ENCODE measurements at regions not wholly inside any gene's neighbourhood (a gene's known extent, or its start where the extent isn't known, plus 50 kb on each side); places are given as distances from the start of the nearest gene placed in this dataset.
A peak's percentile ranks its signal among the peaks of the same experiment; 100 is the strongest.
"Not testable (repeated sequence)": the region's sequence is repeated elsewhere in the genome, so short reads cannot be mapped to it uniquely, and the experiment has no call there.

DNA sequence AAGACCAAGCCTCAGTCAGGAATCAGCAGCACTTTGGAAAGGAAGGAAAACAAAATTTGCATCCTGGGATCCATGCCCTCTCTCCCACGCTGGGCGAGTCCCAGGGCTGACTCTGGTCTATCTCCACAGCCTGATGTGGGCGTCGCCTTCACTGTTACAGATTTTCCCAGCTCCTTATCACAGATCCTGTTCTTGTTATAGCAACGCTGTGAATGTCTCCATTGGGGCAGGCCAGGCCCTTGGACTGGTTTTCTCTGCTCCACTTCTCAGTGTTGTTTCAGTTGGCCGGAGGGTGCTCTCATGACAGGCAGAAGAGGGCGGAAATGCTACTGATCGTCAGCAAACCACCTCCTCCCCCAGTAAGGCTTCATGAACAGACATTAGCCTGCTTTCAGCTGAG, 127.9 kb upstream of the CDH11 start:
- TF ChIP-seq FOXP2 (optimal IDR thresholded peaks at IDR 0.05; ENCODE audit: control extremely low read depth, extremely low read length, insufficient read depth): no peak
- TF ChIP-seq POLR2AphosphoS5 (IDR thresholded peaks at IDR 0.05; ENCODE audit: borderline replicate concordance, low read depth, low read length): no peak
- TF ChIP-seq EZH2 (IDR thresholded peaks at IDR 0.05): no peak
- Histone ChIP-seq H3K9me3 (ENCODE audit: low read depth, low read length) (no peaks in the 10 kb centered on the region), H3K9ac (ENCODE audit: insufficient read length) (no peak overlapping the region), H3K36me3 (ENCODE audit: insufficient read depth, low read length) (no peaks in the 10 kb centered on the region), H3K4me3 (no peak overlapping the region), H3K27ac (no peak overlapping the region)
- DNase-seq (ENCODE audit: low read depth, low spot score): no peak

GRCh38 chr16:65244787-65245186, 122.9 kb upstream of the CDH11 start:
- H3K4me3 ChIP-seq: no peak overlapping the region
- no peak overlapping the region for H3K27ac ChIP-seq
- no peaks in the 10 kb centered on the region for H3K36me3 ChIP-seq (ENCODE audit: insufficient read depth, low read length)
- no peak overlapping the region for H3K9ac ChIP-seq (ENCODE audit: insufficient read length)
- TF ChIP-seq EZH2 (IDR thresholded peaks at IDR 0.05): no peak
- TF ChIP-seq POLR2AphosphoS5 (IDR thresholded peaks at IDR 0.05; ENCODE audit: borderline replicate concordance, low read depth, low read length): no peak
- no peak for TF ChIP-seq FOXP2 (optimal IDR thresholded peaks at IDR 0.05; ENCODE audit: control extremely low read depth, extremely low read length, insufficient read depth)
- DNase-seq (ENCODE audit: low read depth, low spot score): no peak
- no peaks in the 10 kb centered on the region for H3K9me3 ChIP-seq (ENCODE audit: low read depth, low read length)

GRCh38 chr16:65235339-65236177, 113.7 kb upstream of the CDH11 start:
- Histone ChIP-seq H3K9ac (ENCODE audit: insufficient read length) (no peak overlapping the region), H3K36me3 (ENCODE audit: insufficient read depth, low read length) (no peaks in the 10 kb centered on the region), H3K9me3 (ENCODE audit: low read depth, low read length) (no peaks in the 10 kb centered on the region), H3K4me3 (no peak overlapping the region), H3K27ac (no peak overlapping the region)
- DNase-seq (ENCODE audit: low read depth, low spot score): peak; percentile 42
- TF ChIP-seq POLR2AphosphoS5 (IDR thresholded peaks at IDR 0.05; ENCODE audit: borderline replicate concordance, low read depth, low read length) (0 out of 2 replicates have a peak, but pooled peaks have one; percentile 12), EZH2 (IDR thresholded peaks at IDR 0.05) (no peak), FOXP2 (optimal IDR thresholded peaks at IDR 0.05; ENCODE audit: control extremely low read depth, extremely low read length, insufficient read depth) (no peak)

- DNase-seq (ENCODE audit: low read depth, low spot score); H3K9ac ChIP-seq (ENCODE audit: insufficient read length); H3K36me3 ChIP-seq (ENCODE audit: insufficient read depth, low read length); H3K4me3 ChIP-seq; H3K9me3 ChIP-seq (ENCODE audit: low read depth, low read length); H3K27ac ChIP-seq: not testable (repeated sequence)
These were observed 113.0 kb upstream of the CDH11 start for GRCh38 chr16:65234721-65235320.

GRCh38 chr16:65229191-65229662, 107.4 kb upstream of the CDH11 start:
- Histone ChIP-seq H3K4me3 (no peak overlapping the region), H3K27ac (no peak overlapping the region)
- DNase-seq (ENCODE audit: low read depth, low spot score): no peak

GRCh38 chr16:65227150-65227835, 105.4 kb upstream of the CDH11 start:
- H3K9me3 ChIP-seq (ENCODE audit: low read depth, low read length): no peaks in the 10 kb centered on the region
- no peak for DNase-seq (ENCODE audit: low read depth, low spot score)
- TF ChIP-seq FOXP2 (optimal IDR thresholded peaks at IDR 0.05; ENCODE audit: control extremely low read depth, extremely low read length, insufficient read depth) (no peak), POLR2AphosphoS5 (IDR thresholded peaks at IDR 0.05; ENCODE audit: borderline replicate concordance, low read depth, low read length) (no peak), EZH2 (IDR thresholded peaks at IDR 0.05) (no peak)
- no peak overlapping the region for H3K4me3 ChIP-seq
- H3K9ac ChIP-seq (ENCODE audit: insufficient read length): no peak overlapping the region
- no peak overlapping the region for H3K27ac ChIP-seq
- H3K36me3 ChIP-seq (ENCODE audit: insufficient read depth, low read length): no peaks in the 10 kb centered on the region

More at GRCh38 chr16:65229191-65229662, 107.4 kb upstream of the CDH11 start:
- H3K9ac ChIP-seq (ENCODE audit: insufficient read length): no peak overlapping the region
- H3K36me3 ChIP-seq (ENCODE audit: insufficient read depth, low read length): no peaks in the 10 kb centered on the region
- TF ChIP-seq POLR2AphosphoS5 (IDR thresholded peaks at IDR 0.05; ENCODE audit: borderline replicate concordance, low read depth, low read length) (no peak), EZH2 (IDR thresholded peaks at IDR 0.05) (no peak), FOXP2 (optimal IDR thresholded peaks at IDR 0.05; ENCODE audit: control extremely low read depth, extremely low read length, insufficient read depth) (no peak)
- no peaks in the 10 kb centered on the region for H3K9me3 ChIP-seq (ENCODE audit: low read depth, low read length)

DNA sequence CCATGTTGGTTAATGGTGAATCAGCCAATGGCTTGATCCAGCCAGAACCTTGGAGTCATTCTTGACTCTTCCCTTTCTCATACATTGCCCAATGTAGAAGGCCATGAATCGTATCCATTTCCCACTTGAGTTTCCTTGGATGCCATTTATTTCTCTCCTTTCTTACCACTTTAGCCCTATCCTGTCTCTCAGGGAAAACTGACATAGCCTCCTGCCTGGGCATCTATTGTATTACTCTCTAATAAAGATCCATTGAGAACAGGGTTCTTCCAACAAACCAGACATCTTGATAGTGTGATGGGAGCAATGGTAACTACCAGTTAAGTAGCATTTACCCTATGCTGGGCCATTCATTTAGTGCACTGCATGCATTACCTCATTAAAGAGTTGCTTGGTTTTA, 104.2 kb upstream of the CDH11 start:
- DNase-seq (ENCODE audit: low read depth, low spot score): no peak
- TF ChIP-seq EZH2 (IDR thresholded peaks at IDR 0.05): no peak
- TF ChIP-seq POLR2AphosphoS5 (IDR thresholded peaks at IDR 0.05; ENCODE audit: borderline replicate concordance, low read depth, low read length): no peak
- TF ChIP-seq FOXP2 (optimal IDR thresholded peaks at IDR 0.05; ENCODE audit: control extremely low read depth, extremely low read length, insufficient read depth): no peak
- Histone ChIP-seq H3K27ac (no peak overlapping the region), H3K36me3 (ENCODE audit: insufficient read depth, low read length) (no peaks in the 10 kb centered on the region), H3K9ac (ENCODE audit: insufficient read length) (no peak overlapping the region), H3K9me3 (ENCODE audit: low read depth, low read length) (no peaks in the 10 kb centered on the region), H3K4me3 (no peak overlapping the region)

GRCh38 chr16:65225488-65225887, 103.6 kb upstream of the CDH11 start:
- no peak overlapping the region for H3K27ac ChIP-seq
- no peak overlapping the region for H3K4me3 ChIP-seq
- H3K9me3 ChIP-seq (ENCODE audit: low read depth, low read length): no peaks in the 10 kb centered on the region
- TF ChIP-seq FOXP2 (optimal IDR thresholded peaks at IDR 0.05; ENCODE audit: control extremely low read depth, extremely low read length, insufficient read depth) (no peak), EZH2 (IDR thresholded peaks at IDR 0.05) (no peak), POLR2AphosphoS5 (IDR thresholded peaks at IDR 0.05; ENCODE audit: borderline replicate concordance, low read depth, low read length) (no peak)
- DNase-seq (ENCODE audit: low read depth, low spot score): no peak
- no peaks in the 10 kb centered on the region for H3K36me3 ChIP-seq (ENCODE audit: insufficient read depth, low read length)
- no peak overlapping the region for H3K9ac ChIP-seq (ENCODE audit: insufficient read length)
